Trophoblast cell (in vitro differentiated cells and primary cell): ENCODE measurements at regions not wholly inside any gene's neighbourhood (a gene's known extent, or its start where the extent isn't known, plus 50 kb on each side); places are given as distances from the start of the nearest gene placed in this dataset.
"Not testable (repeated sequence)": the region's sequence is repeated elsewhere in the genome, so short reads cannot be mapped to it uniquely, and the experiment has no call there.

Experiments
- DNase-seq, 2 donors: peaks; one replicate each; pipeline ENCODE4 v3.0.0-alpha.2; 2016
- H2AFZ ChIP-seq: 2 replicates; pipeline ENCODE4 v1.6.1; 2013; ENCODE audit warnings: low read length, moderate library complexity, mild to moderate bottlenecking; ENCODE audit not compliant: insufficient read depth, poor library complexity
- H2AK5ac ChIP-seq: 2 replicates; pipeline ENCODE4 v1.6.1; 2013; ENCODE audit warnings: mild to moderate bottlenecking, low read length
- H2BK120ac ChIP-seq: 2 replicates; pipeline ENCODE4 v1.6.1; 2013; ENCODE audit warnings: low read length, mild to moderate bottlenecking, moderate library complexity; ENCODE audit not compliant: insufficient read depth, poor library complexity
- H2BK12ac ChIP-seq: 2 replicates; pipeline ENCODE4 v1.6.1; 2013; ENCODE audit warnings: mild to moderate bottlenecking, low read length, moderate library complexity
- H2BK5ac ChIP-seq: 2 replicates; pipeline ENCODE4 v1.6.1; 2013; ENCODE audit warnings: low read length, low read depth, moderate library complexity, mild to moderate bottlenecking; ENCODE audit not compliant: poor library complexity
- H3K14ac ChIP-seq: 2 replicates; pipeline ENCODE4 v1.6.1; 2013; ENCODE audit warnings: mild to moderate bottlenecking, low read length
- H3K18ac ChIP-seq: 2 replicates; pipeline ENCODE4 v1.6.1; 2013; ENCODE audit warnings: mild to moderate bottlenecking, low read length
- H3K23ac ChIP-seq: 2 replicates; pipeline ENCODE4 v1.6.1; 2013; ENCODE audit warnings: low read length
- H3K27ac ChIP-seq: 2 replicates; pipeline ENCODE4 v1.5.1; 2013; ENCODE audit warnings: low read depth, mild to moderate bottlenecking, inconsistent platforms, low read length, moderate library complexity
- H3K27me3 ChIP-seq: 2 replicates; pipeline ENCODE4 v1.6.1; 2013; ENCODE audit warnings: inconsistent platforms, mild to moderate bottlenecking, low read length, moderate library complexity; ENCODE audit not compliant: insufficient read depth
- H3K36me3 ChIP-seq, 2 experiments: 1 replicate in 1 of 2; 2 replicates in 1 of 2; pipeline ENCODE4 v1.6.1; 2013; ENCODE audit warnings: low read length in 2 of 2, mild to moderate bottlenecking in 2 of 2, moderate library complexity in 1 of 2; ENCODE audit not compliant: insufficient read depth in 2 of 2, control insufficient read depth in 1 of 2
- H3K4ac ChIP-seq: 2 replicates; pipeline ENCODE4 v1.6.1; 2013; ENCODE audit warnings: low read depth, mild to moderate bottlenecking, low read length, moderate library complexity
- H3K4me1 ChIP-seq, 2 experiments: 1 replicate in 1 of 2; 2 replicates in 1 of 2; pipeline ENCODE4 v1.6.1; 2013; ENCODE audit warnings: low read length in 2 of 2, mild to moderate bottlenecking in 2 of 2, moderate library complexity in 1 of 2; ENCODE audit not compliant: insufficient read depth in 2 of 2, control insufficient read depth in 1 of 2
- H3K4me2 ChIP-seq: 2 replicates; pipeline ENCODE4 v1.6.1; 2013; ENCODE audit warnings: inconsistent platforms, mild to moderate bottlenecking, low read length, moderate library complexity
- H3K4me3 ChIP-seq: 2 replicates; pipeline ENCODE4 v1.5.1; 2013; ENCODE audit warnings: mild to moderate bottlenecking, low read depth, low read length, inconsistent platforms
- H3K79me1 ChIP-seq: one replicate; pipeline ENCODE4 v1.6.1; 2013; ENCODE audit warnings: low read length
- H3K79me2 ChIP-seq: 2 replicates; pipeline ENCODE4 v1.6.1; 2013; ENCODE audit warnings: low read length, mild to moderate bottlenecking; ENCODE audit not compliant: control insufficient read depth, insufficient read depth, poor library complexity
- H3K9ac ChIP-seq: 2 replicates; pipeline ENCODE4 v1.6.1; 2013; ENCODE audit warnings: mild to moderate bottlenecking, low read length
- H3K9me3 ChIP-seq: 2 replicates; pipeline ENCODE4 v1.6.1; 2013; ENCODE audit warnings: low read depth, mild to moderate bottlenecking, control low read depth, inconsistent platforms, low read length; ENCODE audit not compliant: insufficient read depth
- H4K12ac ChIP-seq: 2 replicates; pipeline ENCODE4 v1.6.1; 2013; ENCODE audit warnings: low read depth, mild to moderate bottlenecking, low read length, moderate library complexity
- H4K8ac ChIP-seq: 2 replicates; pipeline ENCODE4 v1.6.1; 2013; ENCODE audit warnings: low read depth, mild to moderate bottlenecking, low read length, moderate library complexity
- H4K91ac ChIP-seq: one replicate; pipeline ENCODE4 v1.6.1; 2013; ENCODE audit warnings: low read depth, mild to moderate bottlenecking, low read length, moderate library complexity
- WGBS: extraction: QIAGEN DNeasy Blood & Tissue Kit; methylation state at CpG from one replicate; pipeline ENCODE4 v1.1.7; 2013; ENCODE audit warnings: missing lambda C conversion rate; ENCODE audit not compliant: insufficient read length, insufficient coverage; ENCODE audit errors: extremely low coverage; 5-methylcytosine and 5-hydroxymethylcytosine counted together

DNA sequence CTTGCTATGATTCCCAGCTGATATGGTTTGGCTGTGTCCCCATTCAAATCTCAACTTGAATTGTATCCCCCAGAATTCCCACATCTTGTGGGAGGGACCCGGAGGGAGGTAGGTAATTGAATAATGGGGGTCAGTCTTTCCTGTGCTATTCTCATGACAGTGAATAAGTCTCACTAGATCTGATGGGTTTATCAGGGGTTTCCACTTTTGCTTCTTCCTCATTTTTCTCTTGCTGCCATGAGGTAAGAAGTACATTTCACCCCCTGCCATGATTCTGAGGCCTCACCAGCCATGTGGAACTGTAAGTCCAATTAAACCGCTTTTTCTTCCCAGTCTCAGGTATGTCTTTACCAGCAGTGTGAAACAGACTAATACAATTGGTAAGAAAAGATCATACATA, 164.7 kb upstream of the NREP start:
- not testable (repeated sequence) for H2BK12ac ChIP-seq, H3K9me3 ChIP-seq, H3K79me1 ChIP-seq, H3K27ac ChIP-seq, H2AFZ ChIP-seq, H3K4ac ChIP-seq, H4K12ac ChIP-seq, H3K14ac ChIP-seq, H3K9ac ChIP-seq, H2AK5ac ChIP-seq, H3K79me2 ChIP-seq, H3K4me3 ChIP-seq, H3K4me1 ChIP-seq, H3K36me3 ChIP-seq, H3K18ac ChIP-seq, DNase-seq, H4K91ac ChIP-seq, H3K27me3 ChIP-seq, H2BK120ac ChIP-seq, H3K4me2 ChIP-seq, H4K8ac ChIP-seq, H3K23ac ChIP-seq, H2BK5ac ChIP-seq
- WGBS: no CpG with 5 or more reads among the region's 2 CpGs

GRCh38 chr5:111914966-111915636, 158.1 kb upstream of the NREP start:
- no peak overlapping the region for H4K8ac ChIP-seq
- H3K9me3 ChIP-seq: peaks cover 2% of the 10 kb centered on the region
- H3K14ac ChIP-seq: no peak overlapping the region
- no CpG with 5 or more reads among the region's 1 CpG for WGBS
- H2BK5ac ChIP-seq: no peak overlapping the region
- H3K36me3 ChIP-seq: no peaks in the 10 kb centered on the region
- no peak overlapping the region for H2AFZ ChIP-seq
- H3K79me1 ChIP-seq: peaks cover 4% of the 10 kb centered on the region
- peak; percentile 5 to 62 for DNase-seq
- H3K4me2 ChIP-seq: no peak overlapping the region
- H4K91ac ChIP-seq: no peak overlapping the region
- no peak overlapping the region for H3K4me3 ChIP-seq
- H3K4me1 ChIP-seq: peaks cover 0 to 2% of the 10 kb centered on the region in 2 experiments
- H3K4ac ChIP-seq: no peak overlapping the region
- no peak overlapping the region for H4K12ac ChIP-seq
- H2BK120ac ChIP-seq: no peak overlapping the region
- peak overlapping the region; percentile 21 for H3K27ac ChIP-seq
- no peak overlapping the region for H3K23ac ChIP-seq
- H2AK5ac ChIP-seq: no peak overlapping the region
- H2BK12ac ChIP-seq: no peak overlapping the region
- H3K79me2 ChIP-seq: no peaks in the 10 kb centered on the region
- H3K18ac ChIP-seq: no peak overlapping the region
- H3K9ac ChIP-seq: no peak overlapping the region
- H3K27me3 ChIP-seq: no peaks in the 10 kb centered on the region

GRCh38 chr5:111902436-111902835, 145.4 kb upstream of the NREP start:
- Histone ChIP-seq H3K79me2 (no peaks in the 10 kb centered on the region), H3K79me1 (no peaks in the 10 kb centered on the region), H3K27ac (no peak overlapping the region), H3K18ac (no peak overlapping the region), H3K23ac (no peak overlapping the region), H3K4me2 (no peak overlapping the region), H2BK120ac (no peak overlapping the region), H3K14ac (no peak overlapping the region), H3K27me3 (no peaks in the 10 kb centered on the region), H2AFZ (no peak overlapping the region), H3K9ac (no peak overlapping the region), H4K12ac (no peak overlapping the region), H3K4me3 (no peak overlapping the region), H2BK5ac (no peak overlapping the region), H2BK12ac (no peak overlapping the region), H3K4ac (no peak overlapping the region), H4K8ac (no peak overlapping the region), H3K4me1 (no peaks in the 10 kb centered on the region), H4K91ac (no peak overlapping the region), H3K9me3 (peaks cover 2% of the 10 kb centered on the region), H2AK5ac (no peak overlapping the region), H3K36me3 (no peaks in the 10 kb centered on the region)
- peak in 1 of 2 donors; percentile 25 for DNase-seq
- WGBS: no CpG with 5 or more reads among the region's 5 CpGs

- H2BK120ac ChIP-seq: no peak overlapping the region
- H3K27me3 ChIP-seq: no peaks in the 10 kb centered on the region
- no peak overlapping the region for H4K91ac ChIP-seq
- H3K18ac ChIP-seq: no peak overlapping the region
- H3K9me3 ChIP-seq: peaks cover 2% of the 10 kb centered on the region
- no peak overlapping the region for H4K12ac ChIP-seq
- H3K23ac ChIP-seq: no peak overlapping the region
- no peak overlapping the region for H2BK12ac ChIP-seq
- H3K9ac ChIP-seq: no peak overlapping the region
- H2AFZ ChIP-seq: no peak overlapping the region
- H3K27ac ChIP-seq: no peak overlapping the region
- H3K36me3 ChIP-seq: no peaks in the 10 kb centered on the region
- H4K8ac ChIP-seq: no peak overlapping the region
- no peak overlapping the region for H3K14ac ChIP-seq
- H3K79me2 ChIP-seq: no peaks in the 10 kb centered on the region
- no peak for DNase-seq
- H3K79me1 ChIP-seq: no peaks in the 10 kb centered on the region
- no peak overlapping the region for H3K4me2 ChIP-seq
- H2BK5ac ChIP-seq: no peak overlapping the region
- H3K4ac ChIP-seq: no peak overlapping the region
- no CpG with 5 or more reads among the region's 2 CpGs for WGBS
- H3K4me3 ChIP-seq: no peak overlapping the region
- H2AK5ac ChIP-seq: no peak overlapping the region
- H3K4me1 ChIP-seq: no peaks in the 10 kb centered on the region
Measured at GRCh38 chr5:111901296-111901695, 144.3 kb upstream of the NREP start.
